LNCaP clone FGC (cell line): ENCODE measurements at regions not wholly inside any gene's neighbourhood (a gene's known extent, or its start where the extent isn't known, plus 50 kb on each side); places are given as distances from the start of the nearest gene placed in this dataset.
A peak's percentile ranks its signal among the peaks of the same experiment; 100 is the strongest.
"Not testable (repeated sequence)": the region's sequence is repeated elsewhere in the genome, so short reads cannot be mapped to it uniquely, and the experiment has no call there.

Source experiments
- DNase-seq: peaks from one replicate; pipeline ENCODE4 v3.0.0-alpha.2; 2011; ENCODE audit warnings: low read depth
- H3K4me3 ChIP-seq: 2 replicates; pipeline ENCODE4 v1.5.1; 2011; ENCODE audit warnings: mild to moderate bottlenecking, low read depth, low read length, control low read depth
- CTCF ChIP-seq: IDR thresholded peaks from 2 replicates; pipeline ENCODE4 v1.5.1; 2012; ENCODE audit warnings: mild to moderate bottlenecking; ENCODE audit not compliant: control insufficient read depth, insufficient read depth; ENCODE audit errors: extremely low read depth

- not testable (repeated sequence) for DNase-seq, H3K4me3 ChIP-seq
These were observed 88.5 kb upstream of the DCAF12L1 start for GRCh38 chrX:126641076-126641475.

- no peak for TF ChIP-seq CTCF
- H3K4me3 ChIP-seq, result no peak overlapping the region
- DNase-seq, result peak; percentile 6
These were observed 102.4 kb upstream of the DCAF12L1 start for GRCh38 chrX:126655061-126655460.

- no peak for TF ChIP-seq CTCF
- no peak overlapping the region for H3K4me3 ChIP-seq
- DNase-seq, result no peak
These were observed 105.8 kb upstream of the DCAF12L1 start for GRCh38 chrX:126658447-126658846.

- TF ChIP-seq CTCF, result no peak
- no peak overlapping the region for H3K4me3 ChIP-seq
- DNase-seq, result no peak
These were observed 117.6 kb upstream of the DCAF12L1 start for GRCh38 chrX:126670258-126670657.

GRCh38 chrX:126673366-126673765 is 120.8 kb upstream of the DCAF12L1 start:
- H3K4me3 ChIP-seq, result not testable (repeated sequence)

GRCh38 chrX:126673816-126674491 is 121.3 kb upstream of the DCAF12L1 start:
- not testable (repeated sequence) for DNase-seq, H3K4me3 ChIP-seq

More at GRCh38 chrX:126673366-126673765, 120.8 kb upstream of the DCAF12L1 start:
- DNase-seq, result not testable (repeated sequence)

- no peak for DNase-seq
- TF ChIP-seq CTCF, result no peak
- H3K4me3 ChIP-seq, result no peak overlapping the region
These were observed 124.1 kb upstream of the PRR32 start for GRCh38 chrX:126695375-126695896.

GRCh38 chrX:126697091-126697490 is 122.4 kb upstream of the PRR32 start:
- DNase-seq, result no peak
- H3K4me3 ChIP-seq, result no peak overlapping the region
- no peak for TF ChIP-seq CTCF
